HG02981 (cell line): ENCODE measurements at regions not wholly inside any gene's neighbourhood (a gene's known extent, or its start where the extent isn't known, plus 50 kb on each side); places are given as distances from the start of the nearest gene placed in this dataset.
"Not testable (repeated sequence)": the region's sequence is repeated elsewhere in the genome, so short reads cannot be mapped to it uniquely, and the experiment has no call there.

Experiments used
- ATAC-seq: cut with Tn5 transposase; IDR thresholded peaks from one replicate; pipeline ENCODE4 v1.9.1; 2021; ENCODE audit warnings: mild to moderate bottlenecking, moderate library complexity; ENCODE audit not compliant: unreplicated experiment

GRCh38 chr12:96085475-96085874 lies 50.1 kb upstream of the LTA4H start:
- no peak for ATAC-seq

DNA sequence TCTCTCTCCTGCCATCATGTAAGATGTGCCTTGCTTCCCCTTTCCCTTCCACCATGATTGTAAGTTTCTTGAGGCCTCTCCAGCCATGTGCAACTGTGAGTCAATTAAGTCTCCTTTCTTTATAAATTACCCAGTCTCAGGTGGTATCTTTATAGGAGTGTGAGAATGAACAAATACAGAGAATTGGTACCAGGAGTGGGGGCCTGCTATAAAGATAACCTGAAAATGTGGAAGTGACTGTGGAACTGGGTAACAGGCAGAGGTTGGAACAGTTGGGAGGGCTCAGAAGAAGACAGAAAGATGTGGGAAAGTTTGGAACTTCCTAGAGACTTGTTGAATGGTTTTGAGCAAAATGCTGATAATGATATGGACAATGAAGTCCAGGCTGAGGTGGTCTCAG lies 50.8 kb upstream of the LTA4H start:
- not testable (repeated sequence) for ATAC-seq

GRCh38 chr12:96091833-96092232 lies 56.4 kb upstream of the LTA4H start:
- no peak for ATAC-seq

DNA sequence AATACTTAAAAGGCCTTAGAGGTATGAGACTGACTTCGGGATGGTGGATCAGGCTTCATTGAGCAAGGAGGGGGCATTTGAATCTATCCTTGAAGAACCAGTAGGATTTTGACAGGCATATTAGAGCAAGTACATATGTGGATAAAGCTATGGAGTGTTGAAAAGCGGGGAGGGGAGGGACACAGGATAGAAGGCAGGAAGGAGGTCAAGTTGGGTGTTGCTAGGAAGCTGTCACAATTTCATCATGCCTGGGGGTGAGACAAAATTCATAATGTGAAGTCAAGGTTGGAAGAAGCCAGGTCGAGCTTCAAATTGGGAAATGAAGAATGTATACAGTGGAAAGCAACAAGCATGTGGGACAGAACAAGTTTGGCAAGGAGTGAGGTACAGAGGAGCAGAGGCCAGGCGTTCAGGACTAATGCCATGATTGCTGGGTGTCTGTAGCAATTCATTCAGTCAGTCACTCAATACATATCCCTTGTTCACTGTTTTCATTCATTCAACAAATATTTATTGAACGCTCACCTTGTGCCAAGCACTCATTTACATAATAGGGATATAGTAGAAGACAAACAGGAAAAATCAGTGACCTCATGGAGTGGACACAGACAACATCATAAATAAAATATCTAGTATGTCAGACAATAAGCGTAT lies 58.3 kb upstream of the LTA4H start:
- ATAC-seq = no peak

DNA sequence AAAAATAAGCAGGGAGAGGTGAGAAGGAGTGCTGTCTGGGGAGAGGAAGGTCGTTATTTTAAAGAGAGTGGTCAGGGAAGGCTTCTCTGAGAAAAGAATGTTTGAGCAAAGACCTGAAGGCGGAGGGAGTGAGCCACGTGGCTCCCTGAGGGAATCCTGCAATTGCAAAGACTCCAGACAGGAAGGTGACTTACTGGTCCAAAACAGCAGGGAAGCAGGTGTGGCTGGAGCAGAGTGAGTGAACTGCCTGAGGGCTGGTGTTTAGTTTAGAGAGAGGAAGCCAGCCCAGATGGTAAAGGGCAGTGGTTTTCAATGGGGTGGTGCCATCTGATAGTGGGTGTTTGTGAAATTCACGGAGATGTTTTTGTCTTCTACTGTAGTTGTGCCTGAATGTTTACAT lies 58.8 kb upstream of the LTA4H start:
- no peak for ATAC-seq

GRCh38 chr12:96098631-96099030 lies 63.2 kb upstream of the LTA4H start:
- ATAC-seq = no peak

GRCh38 chr12:96099421-96099820 lies 64.0 kb upstream of the LTA4H start:
- ATAC-seq = no peak

DNA sequence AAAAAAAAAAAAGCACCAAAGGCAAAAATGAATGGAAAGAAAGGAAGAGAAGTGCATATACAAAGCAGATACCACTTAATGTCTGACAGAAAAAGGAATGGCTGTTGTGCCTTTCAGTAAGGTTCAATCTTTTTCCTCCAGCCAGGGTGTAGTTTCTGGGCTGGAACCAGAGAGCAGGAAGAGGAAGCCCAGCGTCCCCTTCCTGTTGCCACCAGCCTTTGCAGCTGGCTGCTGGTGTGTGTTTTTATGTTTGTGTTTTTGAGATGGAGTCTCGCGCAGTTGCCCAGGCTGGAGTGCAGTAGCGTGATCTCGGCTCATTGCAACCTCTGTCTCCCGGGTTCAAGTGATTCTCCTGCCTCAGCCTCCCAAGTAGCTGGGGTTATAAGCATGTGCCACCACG lies 64.6 kb upstream of the LTA4H start:
- ATAC-seq = no peak

- no peak for ATAC-seq
Observed at GRCh38 chr12:96101806-96102205, 66.4 kb upstream of the LTA4H start.

- ATAC-seq = no peak
Observed at GRCh38 chr12:96103067-96103644, 67.8 kb upstream of the LTA4H start.

DNA sequence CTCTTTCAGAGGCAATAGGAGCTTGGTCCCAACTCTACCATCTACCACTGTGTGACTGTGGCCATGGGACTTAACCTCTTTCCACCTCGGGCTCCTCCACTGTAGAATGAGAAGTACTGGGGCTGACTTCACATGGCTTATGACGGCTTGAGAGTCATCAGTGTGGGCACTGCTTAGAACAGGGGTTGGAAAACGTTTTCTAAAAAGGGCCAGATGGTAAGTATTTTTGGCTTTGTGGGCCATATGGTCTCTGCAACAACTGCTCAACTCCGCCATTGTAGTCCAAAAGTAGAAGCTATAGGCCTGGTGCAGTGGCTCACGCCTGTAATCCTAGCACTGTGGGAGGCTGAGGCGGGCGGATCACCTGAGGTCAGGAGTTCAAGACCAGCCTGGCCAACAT lies 69.2 kb upstream of the LTA4H start:
- ATAC-seq = no peak

DNA sequence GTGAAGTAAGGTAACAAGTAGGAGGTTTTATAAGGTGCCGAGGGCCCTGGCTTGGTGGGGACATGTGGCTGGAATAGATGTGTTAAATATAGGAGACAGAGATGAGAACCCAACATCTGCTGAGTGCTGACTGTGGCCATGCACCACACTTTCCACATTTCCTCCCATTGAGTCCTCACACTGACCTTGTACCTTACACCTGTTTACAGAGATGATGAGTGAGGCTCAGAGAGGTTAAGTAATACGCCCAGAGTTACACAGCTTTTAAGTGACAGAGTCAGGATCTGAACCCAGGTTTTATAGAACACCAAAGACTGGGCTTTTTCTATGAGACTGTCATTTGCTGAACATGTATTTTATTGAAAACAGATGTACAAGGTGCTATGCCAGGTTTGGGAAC lies 70.8 kb upstream of the LTA4H start:
- ATAC-seq = no peak

GRCh38 chr12:96107236-96107635 lies 71.8 kb upstream of the LTA4H start:
- ATAC-seq = no peak

DNA sequence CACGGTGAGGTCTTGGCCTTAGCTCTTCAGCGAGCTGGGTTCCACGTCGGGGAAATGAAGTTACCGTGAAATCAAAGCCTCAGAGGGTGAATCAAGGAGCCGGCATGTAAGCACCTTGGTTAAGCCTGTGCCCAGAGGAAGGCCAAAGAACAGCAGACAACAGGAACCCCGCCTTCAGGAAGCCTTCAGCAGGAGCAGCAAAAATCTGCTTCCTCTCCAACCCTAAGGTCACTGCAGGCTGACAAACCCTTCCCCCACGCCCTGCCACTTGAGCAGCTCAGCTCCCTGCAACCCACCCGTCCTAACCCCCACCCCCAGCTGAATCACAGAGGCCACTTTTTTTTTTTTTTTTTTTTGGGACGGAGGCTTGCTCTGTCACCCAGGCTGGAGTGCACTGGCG lies 72.9 kb upstream of the LTA4H start:
- no peak for ATAC-seq

DNA sequence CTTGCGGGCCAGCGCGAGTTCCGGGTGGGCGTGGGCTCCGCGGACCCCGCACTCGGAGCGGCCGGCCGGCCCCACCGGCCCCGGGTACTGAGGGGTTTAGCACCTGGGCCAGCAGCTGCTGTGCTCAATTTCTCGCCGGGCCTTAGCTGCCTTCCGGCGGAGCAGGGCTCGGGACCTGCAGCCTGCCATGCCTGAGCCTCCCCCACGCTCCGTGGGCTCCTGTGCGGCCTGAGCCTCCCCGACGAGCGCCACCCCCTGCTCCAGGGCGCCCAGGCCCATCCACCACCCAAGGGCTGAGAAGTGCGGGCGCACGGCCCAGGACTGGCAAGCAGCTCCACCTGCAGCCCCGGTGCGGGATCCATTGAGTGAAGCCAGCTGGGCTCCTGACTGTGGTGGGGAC lies 73.6 kb upstream of the LTA4H start:
- not testable (repeated sequence) for ATAC-seq

DNA sequence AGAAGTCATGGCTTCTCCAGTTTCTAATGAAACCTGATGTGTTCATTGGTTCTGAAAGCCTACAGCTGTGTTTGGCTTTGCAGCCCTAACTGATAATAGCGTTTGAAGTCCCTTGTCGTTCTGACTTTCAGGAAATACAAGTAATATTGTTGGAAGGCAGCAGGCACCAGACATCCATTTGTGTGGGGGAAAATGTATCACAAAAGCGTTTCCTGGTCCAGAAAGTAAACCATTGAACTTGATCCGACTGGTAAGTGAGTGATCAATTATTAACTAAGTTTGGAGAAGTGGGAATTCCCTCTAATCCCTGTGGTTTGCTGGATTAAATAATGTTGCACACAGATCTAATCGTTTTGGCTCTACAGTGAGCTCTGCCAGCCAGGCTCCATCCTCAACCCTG lies 77.3 kb upstream of the LTA4H start:
- ATAC-seq = no peak

DNA sequence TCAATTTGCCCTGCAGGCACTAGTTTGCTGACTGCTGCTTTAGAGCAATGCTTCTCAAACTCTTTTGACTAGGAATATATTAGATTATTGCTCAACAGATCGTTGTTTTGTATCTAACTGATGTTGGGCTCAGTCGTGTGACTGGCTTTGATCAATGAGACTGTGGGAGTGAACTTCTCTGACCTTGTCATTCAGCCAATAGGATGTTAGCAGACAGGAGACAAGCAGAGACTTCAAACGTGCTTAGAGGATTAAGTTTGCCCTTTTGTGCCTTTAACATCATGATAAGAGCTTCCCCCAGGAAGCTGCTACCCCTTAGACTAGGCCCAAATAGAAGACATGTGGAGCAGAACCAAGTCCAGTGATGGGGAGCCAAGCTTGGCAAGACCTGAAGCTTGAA lies 76.7 kb upstream of the ELK3 start:
- ATAC-seq = no peak

- peak; percentile 89 for ATAC-seq
Observed at GRCh38 chr12:96120359-96121100, 73.6 kb upstream of the ELK3 start.

GRCh38 chr12:96121271-96121711 lies 72.9 kb upstream of the ELK3 start:
- ATAC-seq = peak; percentile 55

DNA sequence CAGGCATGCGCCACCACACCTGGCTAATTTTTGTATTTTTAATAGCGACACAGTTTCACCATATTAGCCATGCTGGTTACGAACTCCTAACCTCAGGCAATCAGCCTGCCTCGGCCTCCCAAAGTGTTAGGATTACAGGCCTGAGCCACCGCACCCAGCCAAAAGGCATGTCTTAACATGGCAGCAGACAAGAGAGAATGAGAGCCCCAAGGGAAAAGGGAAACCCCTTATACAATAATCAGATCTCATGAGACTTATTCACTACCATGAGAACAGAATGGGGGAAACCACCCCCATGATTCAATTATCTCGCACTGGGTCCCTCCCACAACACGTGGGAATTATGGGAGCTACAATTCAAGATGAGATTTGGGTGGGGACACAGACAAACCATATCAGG lies 65.9 kb upstream of the ELK3 start:
- ATAC-seq = not testable (repeated sequence)

DNA sequence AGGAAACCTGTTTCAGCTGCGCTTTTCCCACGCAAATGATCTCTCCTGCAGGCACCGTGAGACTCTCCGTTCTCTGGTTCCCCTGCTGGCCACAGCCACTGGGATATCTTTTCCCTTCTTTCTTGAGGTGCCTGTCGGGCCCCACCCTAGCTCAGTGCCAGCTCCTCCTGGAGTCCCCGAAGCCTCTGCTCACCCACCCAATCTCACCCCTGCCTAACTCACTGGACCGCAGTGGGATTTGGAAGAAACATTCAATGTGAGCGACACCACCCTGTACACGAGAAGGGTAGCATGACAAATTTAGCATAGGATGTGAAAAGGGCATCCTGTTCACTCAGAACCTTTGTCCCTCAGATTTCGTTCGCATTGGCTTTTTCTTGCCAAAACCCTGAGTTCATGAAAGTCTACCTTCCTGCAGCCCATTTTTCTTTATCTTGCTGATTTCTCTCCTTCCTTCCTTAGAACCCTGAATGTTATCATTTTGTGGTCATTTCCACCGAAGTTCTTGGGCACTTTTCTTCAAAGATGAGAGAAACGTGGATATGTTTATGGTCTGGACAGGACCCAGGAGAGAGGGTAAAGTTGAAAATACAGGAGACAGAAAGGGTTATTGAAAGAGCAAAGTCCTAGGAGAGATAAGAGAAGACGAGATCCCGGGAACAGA lies 63.6 kb upstream of the ELK3 start:
- ATAC-seq = no peak
